ENCODE measurements at regions not wholly inside any gene's neighbourhood (a gene's known extent, or its start where the extent isn't known, plus 50 kb on each side); places are given as distances from the start of the nearest gene placed in this dataset.

- Histone ChIP-seq H3K4me3 (ENCODE audit: low read length) (no peak overlapping the region), H3K9me3 (ENCODE audit: control insufficient read depth in 1 of 2, insufficient read depth in 1 of 2, low read length in 2 of 2) (peaks cover 0 to 7% of the 10 kb centered on the region in 2 experiments), H3K36me3 (ENCODE audit: insufficient read depth, low read length) (no peaks in the 10 kb centered on the region), H3K27ac (ENCODE audit: low read depth in 1 of 2, low read length in 2 of 2) (no peak overlapping the region), H3K27me3 (ENCODE audit: control insufficient read depth in 1 of 2, insufficient read depth in 2 of 2, low read length in 2 of 2) (no peaks in the 10 kb centered on the region), H3K4me1 (ENCODE audit: insufficient read depth, low read length) (no peaks in the 10 kb centered on the region)
- DNase-seq, result no peak
- ATAC-seq (ENCODE audit: poor library complexity), result no peak
- Mint-ChIP-seq H3K36me3 (ENCODE audit: low read depth) (no peaks in the 10 kb centered on the region), H3K4me3 (no peak overlapping the region), H3K27me3 (peaks cover 9% of the 10 kb centered on the region), H3K27ac (no peak overlapping the region), H3K9me3 (no peaks in the 10 kb centered on the region), H3K4me1 (ENCODE audit: low read depth) (no peaks in the 10 kb centered on the region)
- intact Hi-C loops (cut with DNase I, micrococcal nuclease), result no loop called here
- ChIA-PET CTCF (no interaction called here), POLR2A (no interaction called here)
- no peak for TF ChIP-seq CTCF (IDR thresholded peaks at IDR 0.05)
These were observed 885.1 kb downstream of the CCSER2 start for GRCh38 chr10:85213493-85213892.

GRCh38 chr10:85222300-85222699, 893.9 kb downstream of the CCSER2 start:
- intact Hi-C loops (cut with DNase I, micrococcal nuclease), result no loop called here
- H3K9me3 Mint-ChIP-seq, result no peaks in the 10 kb centered on the region
- no peak overlapping the region for H3K27ac Mint-ChIP-seq
- no peaks in the 10 kb centered on the region for H3K27me3 Mint-ChIP-seq
- H3K27ac ChIP-seq (ENCODE audit: low read depth in 1 of 2, low read length in 2 of 2), result no peak overlapping the region
- DNase-seq (no peak), ATAC-seq (ENCODE audit: poor library complexity) (no peak)
- no peaks in the 10 kb centered on the region for H3K27me3 ChIP-seq (ENCODE audit: control insufficient read depth in 1 of 2, insufficient read depth in 2 of 2, low read length in 2 of 2)
- POLR2A ChIA-PET, result no interaction called here
- no peaks in the 10 kb centered on the region for H3K4me1 ChIP-seq (ENCODE audit: insufficient read depth, low read length)
- no peaks in the 10 kb centered on the region for H3K4me1 Mint-ChIP-seq (ENCODE audit: low read depth)
- TF ChIP-seq CTCF (IDR thresholded peaks at IDR 0.05), result no peak
- CTCF ChIA-PET, result no interaction called here
- H3K4me3 ChIP-seq (ENCODE audit: low read length), result no peak overlapping the region
- no peaks in the 10 kb centered on the region for H3K36me3 ChIP-seq (ENCODE audit: insufficient read depth, low read length)
- no peaks in the 10 kb centered on the region for H3K36me3 Mint-ChIP-seq (ENCODE audit: low read depth)
- no peak overlapping the region for H3K4me3 Mint-ChIP-seq
- peaks cover 0 to 5% of the 10 kb centered on the region in 2 experiments for H3K9me3 ChIP-seq (ENCODE audit: control insufficient read depth in 1 of 2, insufficient read depth in 1 of 2, low read length in 2 of 2)

GRCh38 chr10:85224366-85224940, 896.1 kb downstream of the CCSER2 start:
- ChIA-PET CTCF (no interaction called here), POLR2A (no interaction called here)
- H3K9me3 ChIP-seq (ENCODE audit: control insufficient read depth in 1 of 2, insufficient read depth in 1 of 2, low read length in 2 of 2), result no peaks in the 10 kb centered on the region
- no peak for DNase-seq
- intact Hi-C loops (cut with DNase I, micrococcal nuclease), result no loop called here
- no peak overlapping the region for H3K4me3 ChIP-seq (ENCODE audit: low read length)
- no peak for ATAC-seq (ENCODE audit: poor library complexity)
- no peaks in the 10 kb centered on the region for H3K36me3 ChIP-seq (ENCODE audit: insufficient read depth, low read length)
- Mint-ChIP-seq H3K27me3 (no peaks in the 10 kb centered on the region), H3K4me1 (ENCODE audit: low read depth) (no peaks in the 10 kb centered on the region), H3K27ac (no peak overlapping the region), H3K36me3 (ENCODE audit: low read depth) (no peaks in the 10 kb centered on the region), H3K4me3 (no peak overlapping the region), H3K9me3 (no peaks in the 10 kb centered on the region)
- no peak overlapping the region for H3K27ac ChIP-seq (ENCODE audit: low read depth in 1 of 2, low read length in 2 of 2)
- H3K4me1 ChIP-seq (ENCODE audit: insufficient read depth, low read length), result no peaks in the 10 kb centered on the region
- TF ChIP-seq CTCF (IDR thresholded peaks at IDR 0.05), result no peak
- H3K27me3 ChIP-seq (ENCODE audit: control insufficient read depth in 1 of 2, insufficient read depth in 2 of 2, low read length in 2 of 2), result no peaks in the 10 kb centered on the region
